MCF 10A (cell line): ENCODE measurements at regions not wholly inside any gene's neighbourhood (a gene's known extent, or its start where the extent isn't known, plus 50 kb on each side); places are given as distances from the start of the nearest gene placed in this dataset.

Source experiments
- BruUV-seq: library from RNA; stranded (reverse); fragments of 400-500 nt; replicated peaks from 2 replicates; lab custom pipeline; 2021; lab: Mats Ljungman, UMichigan
- CTCF ChIA-PET: fragments of 300-600 bp; sonication (Branson Sonifier 250); formaldehyde crosslinking; extraction: SDS; loops from one replicate; lab custom pipeline; 2021; ENCODE audit warnings: antibody characterized with exemption, inconsistent platforms; lab: Yijun Ruan, JAX
- POLR2A ChIA-PET: fragments of 300-600, 350-650 bp; sonication (Branson Sonifier 250); formaldehyde crosslinking; extraction: SDS; loops from one replicate; lab custom pipeline; 2020; ENCODE audit warnings: antibody characterized with exemption, inconsistent platforms; lab: Yijun Ruan, JAX
- DNase-seq: peaks from one replicate; pipeline ENCODE4 v3.0.0-alpha.2; 2018; ENCODE audit not compliant: unreplicated experiment
- H3K27ac Mint-ChIP-seq: one replicate; pipeline ENCODE4 v1.8.0; 2022; ENCODE audit warnings: mild to moderate bottlenecking, low read depth, mixed read lengths; ENCODE audit not compliant: unreplicated experiment
- H3K27me3 Mint-ChIP-seq: one replicate; pipeline ENCODE4 v1.8.0; 2022; ENCODE audit warnings: mixed read lengths; ENCODE audit not compliant: insufficient read depth, unreplicated experiment
- H3K36me3 Mint-ChIP-seq: one replicate; pipeline ENCODE4 v1.8.0; 2022; ENCODE audit warnings: mild to moderate bottlenecking, moderate library complexity, mixed read lengths; ENCODE audit not compliant: insufficient read depth, unreplicated experiment
- H3K4me1 Mint-ChIP-seq: one replicate; pipeline ENCODE4 v1.8.0; 2022; ENCODE audit warnings: mixed read lengths; ENCODE audit not compliant: insufficient read depth, unreplicated experiment
- H3K4me3 Mint-ChIP-seq: one replicate; pipeline ENCODE4 v1.8.0; 2022; ENCODE audit warnings: mild to moderate bottlenecking, moderate library complexity, mixed read lengths; ENCODE audit not compliant: unreplicated experiment
- H3K9me3 Mint-ChIP-seq: one replicate; pipeline ENCODE4 v1.8.0; 2022; ENCODE audit warnings: mixed read lengths; ENCODE audit not compliant: unreplicated experiment
- CTCF ChIP-seq: fragments of 200-600 bp; IDR thresholded peaks from one replicate; pipeline ENCODE4 v1.8.0; 2022; ENCODE audit warnings: antibody characterized with exemption, mild to moderate bottlenecking; ENCODE audit not compliant: unreplicated experiment
- intact Hi-C: fragments of 100-400 bp; cut with micrococcal nuclease; formaldehyde crosslinking; loops from 2 replicates; pipeline ENCODE4 v1.14.1; 2022

GRCh38 chr10:36051500-36051991, 409.4 kb upstream of the FZD8 start:
- ChIA-PET POLR2A (no interaction called here), CTCF (interaction anchor here (1.0 kb wide), 1 partner anchor 282 kb away, joined by 3 read pairs; no protein-coding TSS in a partner anchor)
- H3K36me3 Mint-ChIP-seq: no peaks in the 10 kb centered on the region
- H3K27me3 Mint-ChIP-seq: no peaks in the 10 kb centered on the region
- H3K9me3 Mint-ChIP-seq: peaks cover 13% of the 10 kb centered on the region
- intact Hi-C loops: no loop called here
- DNase-seq: no peak
- H3K4me1 Mint-ChIP-seq: peaks cover under 1% of the 10 kb centered on the region
- TF ChIP-seq CTCF: no peak
- no peak overlapping the region for H3K4me3 Mint-ChIP-seq
- BruUV-seq: no TSS peak
- no peak overlapping the region for H3K27ac Mint-ChIP-seq

- no peak for DNase-seq
- ChIA-PET POLR2A (no interaction called here), CTCF (no interaction called here)
- Mint-ChIP-seq H3K4me1 (no peaks in the 10 kb centered on the region), H3K36me3 (no peaks in the 10 kb centered on the region), H3K4me3 (no peak overlapping the region), H3K27me3 (no peaks in the 10 kb centered on the region), H3K27ac (no peak overlapping the region), H3K9me3 (peaks cover 12% of the 10 kb centered on the region)
- no peak for TF ChIP-seq CTCF
- intact Hi-C loops: no loop called here
- no TSS peak for BruUV-seq
Observed at GRCh38 chr10:36050763-36051499, 408.8 kb upstream of the FZD8 start.

GRCh38 chr10:36048780-36049179, 406.7 kb upstream of the FZD8 start:
- no peak for DNase-seq
- intact Hi-C loops: no loop called here
- Mint-ChIP-seq H3K27me3 (no peaks in the 10 kb centered on the region), H3K4me3 (no peak overlapping the region), H3K9me3 (no peaks in the 10 kb centered on the region), H3K27ac (no peak overlapping the region), H3K36me3 (no peaks in the 10 kb centered on the region), H3K4me1 (no peaks in the 10 kb centered on the region)
- BruUV-seq: no TSS peak
- TF ChIP-seq CTCF: no peak
- POLR2A ChIA-PET: no interaction called here
- CTCF ChIA-PET: interaction anchor here (0.7 kb wide), 1 partner anchor 131 kb away, joined by 3 read pairs; no protein-coding TSS in a partner anchor

- DNase-seq: no peak
- POLR2A ChIA-PET: no interaction called here
- H3K9me3 Mint-ChIP-seq: no peaks in the 10 kb centered on the region
- no peak overlapping the region for H3K4me3 Mint-ChIP-seq
- no peaks in the 10 kb centered on the region for H3K36me3 Mint-ChIP-seq
- no TSS peak for BruUV-seq
- no peak overlapping the region for H3K27ac Mint-ChIP-seq
- intact Hi-C loops: no loop called here
- no peaks in the 10 kb centered on the region for H3K27me3 Mint-ChIP-seq
- no peak for TF ChIP-seq CTCF
- H3K4me1 Mint-ChIP-seq: no peaks in the 10 kb centered on the region
- CTCF ChIA-PET: interaction anchor here (0.6 to 0.7 kb wide), 2 partner anchors 9 to 131 kb away, joined by 3 read pairs; no protein-coding TSS in a partner anchor
Observed at GRCh38 chr10:36048236-36048635, 406.1 kb upstream of the FZD8 start.
